ENCODE measurements at regions not wholly inside any gene's neighbourhood (a gene's known extent, or its start where the extent isn't known, plus 50 kb on each side); places are given as distances from the start of the nearest gene placed in this dataset.
"Not testable (repeated sequence)": the region's sequence is repeated elsewhere in the genome, so short reads cannot be mapped to it uniquely, and the experiment has no call there.

GRCh38 chr4:189650436-189650835, 290.2 kb upstream of the FRG1 start:
- H3K27ac Mint-ChIP-seq; POLR2A ChIA-PET; DNase-seq; H3K9me3 Mint-ChIP-seq; H3K36me3 Mint-ChIP-seq (ENCODE audit: low read depth); H3K4me1 Mint-ChIP-seq; H3K27me3 Mint-ChIP-seq; H3K4me3 Mint-ChIP-seq; CTCF ChIA-PET: not testable (repeated sequence)

- H3K4me3 Mint-ChIP-seq; H3K36me3 Mint-ChIP-seq (ENCODE audit: low read depth); H3K4me1 Mint-ChIP-seq; CTCF ChIA-PET; DNase-seq; H3K27me3 Mint-ChIP-seq; POLR2A ChIA-PET; H3K27ac Mint-ChIP-seq; H3K9me3 Mint-ChIP-seq: not testable (repeated sequence)
Observed at GRCh38 chr4:189653130-189653653, 287.5 kb upstream of the FRG1 start.

- H3K27ac Mint-ChIP-seq; H3K9me3 Mint-ChIP-seq; POLR2A ChIA-PET; CTCF ChIA-PET; H3K4me3 Mint-ChIP-seq; H3K36me3 Mint-ChIP-seq (ENCODE audit: low read depth); DNase-seq; H3K4me1 Mint-ChIP-seq; H3K27me3 Mint-ChIP-seq: not testable (repeated sequence)
Observed at GRCh38 chr4:189653983-189654382, 286.7 kb upstream of the FRG1 start.

GRCh38 chr4:189654396-189654795, 286.3 kb upstream of the FRG1 start:
- POLR2A ChIA-PET; H3K9me3 Mint-ChIP-seq; DNase-seq; H3K4me3 Mint-ChIP-seq; H3K27ac Mint-ChIP-seq; CTCF ChIA-PET; H3K36me3 Mint-ChIP-seq (ENCODE audit: low read depth); H3K4me1 Mint-ChIP-seq; H3K27me3 Mint-ChIP-seq: not testable (repeated sequence)

GRCh38 chr4:189655817-189656216, 284.9 kb upstream of the FRG1 start:
- H3K27me3 Mint-ChIP-seq; CTCF ChIA-PET; H3K4me1 Mint-ChIP-seq; H3K4me3 Mint-ChIP-seq; H3K36me3 Mint-ChIP-seq (ENCODE audit: low read depth); H3K9me3 Mint-ChIP-seq; H3K27ac Mint-ChIP-seq; DNase-seq; POLR2A ChIA-PET: not testable (repeated sequence)

GRCh38 chr4:189656641-189657040, 284.0 kb upstream of the FRG1 start:
- Mint-ChIP-seq H3K27me3 (no peaks in the 10 kb centered on the region), H3K27ac (no peak overlapping the region), H3K9me3 (no peaks in the 10 kb centered on the region), H3K36me3 (ENCODE audit: low read depth) (no peaks in the 10 kb centered on the region), H3K4me3 (no peak overlapping the region), H3K4me1 (peaks cover 2% of the 10 kb centered on the region)
- no peak for DNase-seq
- POLR2A ChIA-PET = no interaction called here
- CTCF ChIA-PET = no interaction called here

GRCh38 chr4:189658259-189658658, 282.4 kb upstream of the FRG1 start:
- DNase-seq; POLR2A ChIA-PET; CTCF ChIA-PET; H3K27ac Mint-ChIP-seq; H3K9me3 Mint-ChIP-seq; H3K4me1 Mint-ChIP-seq; H3K27me3 Mint-ChIP-seq; H3K4me3 Mint-ChIP-seq; H3K36me3 Mint-ChIP-seq (ENCODE audit: low read depth): not testable (repeated sequence)

- H3K4me1 Mint-ChIP-seq; H3K9me3 Mint-ChIP-seq; H3K27ac Mint-ChIP-seq; H3K36me3 Mint-ChIP-seq (ENCODE audit: low read depth); H3K27me3 Mint-ChIP-seq; CTCF ChIA-PET; H3K4me3 Mint-ChIP-seq; POLR2A ChIA-PET; DNase-seq: not testable (repeated sequence)
Observed at GRCh38 chr4:189658831-189659230, 281.8 kb upstream of the FRG1 start.

- Mint-ChIP-seq H3K9me3 (no peaks in the 10 kb centered on the region), H3K4me1 (peaks cover 2% of the 10 kb centered on the region), H3K27me3 (no peaks in the 10 kb centered on the region), H3K4me3 (no peak overlapping the region), H3K27ac (no peak overlapping the region), H3K36me3 (ENCODE audit: low read depth) (no peaks in the 10 kb centered on the region)
- ChIA-PET CTCF (no interaction called here), POLR2A (no interaction called here)
- DNase-seq = no peak
Observed at GRCh38 chr4:189659287-189659686, 281.4 kb upstream of the FRG1 start.

GRCh38 chr4:189660722-189661360, 279.8 kb upstream of the FRG1 start:
- Mint-ChIP-seq H3K27me3 (no peaks in the 10 kb centered on the region), H3K4me3 (no peak overlapping the region), H3K36me3 (ENCODE audit: low read depth) (no peaks in the 10 kb centered on the region), H3K27ac (no peak overlapping the region), H3K9me3 (no peaks in the 10 kb centered on the region), H3K4me1 (peaks cover 2% of the 10 kb centered on the region)
- no peak for DNase-seq
- ChIA-PET CTCF (no interaction called here), POLR2A (no interaction called here)

- Mint-ChIP-seq H3K27me3 (no peaks in the 10 kb centered on the region), H3K9me3 (no peaks in the 10 kb centered on the region), H3K36me3 (ENCODE audit: low read depth) (no peaks in the 10 kb centered on the region), H3K4me3 (no peak overlapping the region), H3K27ac (no peak overlapping the region), H3K4me1 (no peaks in the 10 kb centered on the region)
- POLR2A ChIA-PET = no interaction called here
- CTCF ChIA-PET = no interaction called here
- no peak for DNase-seq
Observed at GRCh38 chr4:189664693-189665250, 275.9 kb upstream of the FRG1 start.

- H3K27me3 Mint-ChIP-seq; H3K9me3 Mint-ChIP-seq; H3K27ac Mint-ChIP-seq; DNase-seq; H3K36me3 Mint-ChIP-seq (ENCODE audit: low read depth); CTCF ChIA-PET; H3K4me3 Mint-ChIP-seq; H3K4me1 Mint-ChIP-seq; POLR2A ChIA-PET: not testable (repeated sequence)
Observed at GRCh38 chr4:189665712-189666305, 274.9 kb upstream of the FRG1 start.

GRCh38 chr4:189667386-189667785, 273.3 kb upstream of the FRG1 start:
- H3K36me3 Mint-ChIP-seq (ENCODE audit: low read depth); H3K4me1 Mint-ChIP-seq; POLR2A ChIA-PET; DNase-seq; H3K9me3 Mint-ChIP-seq; H3K27me3 Mint-ChIP-seq; H3K4me3 Mint-ChIP-seq; CTCF ChIA-PET; H3K27ac Mint-ChIP-seq: not testable (repeated sequence)

GRCh38 chr4:189697675-189698245, 242.9 kb upstream of the FRG1 start:
- POLR2A ChIA-PET; H3K27me3 Mint-ChIP-seq; CTCF ChIA-PET; H3K4me3 Mint-ChIP-seq; H3K9me3 Mint-ChIP-seq; H3K4me1 Mint-ChIP-seq; H3K36me3 Mint-ChIP-seq (ENCODE audit: low read depth); DNase-seq; H3K27ac Mint-ChIP-seq: not testable (repeated sequence)

Data from activated CD4-positive, alpha-beta memory T cell treated with anti-CD3 and anti-CD28 coated beads, Interleukin-2, amount 10 ng/mL, durations not matched to agents 7 days and 5 days (primary cell).